ENCODE measurements at regions not wholly inside any gene's neighbourhood (a gene's known extent, or its start where the extent isn't known, plus 50 kb on each side); places are given as distances from the start of the nearest gene placed in this dataset.

- no peak for TF ChIP-seq CTCF (IDR thresholded peaks at IDR 0.05)
- no peak for TF ChIP-seq HMGXB4 (CRISPR knock-in tag; IDR thresholded peaks at IDR 0.05; ENCODE audit: borderline replicate concordance)
- TF ChIP-seq ELK1 (IDR thresholded peaks at IDR 0.05; ENCODE audit: low read depth, low read length): no peak
- TF ChIP-seq MYC (IDR thresholded peaks at IDR 0.05; ENCODE audit: borderline replicate concordance, low read length): no peak
Measured at GRCh38 chr1:195898373-195898772, 709.9 kb downstream of the KCNT2 start.

Data from A549 (cell line).